Upper lobe of left lung (tissue), 4 donors: ENCODE measurements at regions not wholly inside any gene's neighbourhood (a gene's known extent, or its start where the extent isn't known, plus 50 kb on each side); places are given as distances from the start of the nearest gene placed in this dataset.

Experiments used
- EP300 ChIP-seq, 4 donors: sonication (generic); formaldehyde crosslinking; IDR thresholded peaks; one replicate each; pipeline ENCODE4 v1.5.1; 2017; ENCODE audit warnings: antibody characterized with exemption in 4 of 4, control low read depth in 2 of 4
- POLR2A ChIP-seq, 4 donors: fragments of 450-650 bp; IDR thresholded peaks; one replicate each; pipeline ENCODE4 v1.5.1; 2016 to 2017; ENCODE audit warnings: antibody characterized with exemption in 4 of 4, mild to moderate bottlenecking in 2 of 4
- POLR2AphosphoS5 ChIP-seq, 2 donors: sonication (generic); formaldehyde crosslinking; IDR thresholded peaks; one replicate each; pipeline ENCODE4 v1.5.1; 2017; ENCODE audit warnings: antibody characterized with exemption in 2 of 2
- TF ChIP-seq, protein P1 (sequence below), 6 experiments: fragments of 450-650 bp in 4 of 6; fragments of 200-600 bp in 2 of 6; sonication (generic) in 2 of 6; IDR thresholded peaks; one replicate each; pipeline ENCODE4 v1.5.1; 2016 to 2019; ENCODE audit warnings: antibody characterized with exemption in 6 of 6

DNA sequence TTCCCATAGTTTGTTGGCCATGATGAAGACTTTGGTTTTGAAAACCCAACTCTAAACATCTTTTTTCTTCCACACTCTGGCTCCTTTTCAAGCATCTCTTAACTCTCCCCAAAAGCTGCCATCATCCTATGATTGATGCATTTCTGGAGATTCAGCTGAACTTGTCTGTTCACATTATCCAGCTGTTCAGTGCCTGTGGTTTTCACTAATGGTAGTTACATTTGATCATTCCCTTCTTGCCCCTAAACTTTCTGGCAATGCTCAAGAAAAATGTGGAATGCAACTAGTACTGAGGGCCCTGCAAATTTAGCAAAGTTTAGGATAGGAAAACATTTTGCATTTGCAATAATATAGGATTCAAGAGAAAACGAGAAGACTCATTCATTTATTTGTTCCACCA, 267.5 kb downstream of the ENC1 start:
- TF ChIP-seq EP300 (IDR thresholded peaks at IDR 0.05) (no peak), POLR2A (IDR thresholded peaks at IDR 0.05) (no peak), POLR2AphosphoS5 (IDR thresholded peaks at IDR 0.05) (no peak)
- TF ChIP-seq, protein P1, sequence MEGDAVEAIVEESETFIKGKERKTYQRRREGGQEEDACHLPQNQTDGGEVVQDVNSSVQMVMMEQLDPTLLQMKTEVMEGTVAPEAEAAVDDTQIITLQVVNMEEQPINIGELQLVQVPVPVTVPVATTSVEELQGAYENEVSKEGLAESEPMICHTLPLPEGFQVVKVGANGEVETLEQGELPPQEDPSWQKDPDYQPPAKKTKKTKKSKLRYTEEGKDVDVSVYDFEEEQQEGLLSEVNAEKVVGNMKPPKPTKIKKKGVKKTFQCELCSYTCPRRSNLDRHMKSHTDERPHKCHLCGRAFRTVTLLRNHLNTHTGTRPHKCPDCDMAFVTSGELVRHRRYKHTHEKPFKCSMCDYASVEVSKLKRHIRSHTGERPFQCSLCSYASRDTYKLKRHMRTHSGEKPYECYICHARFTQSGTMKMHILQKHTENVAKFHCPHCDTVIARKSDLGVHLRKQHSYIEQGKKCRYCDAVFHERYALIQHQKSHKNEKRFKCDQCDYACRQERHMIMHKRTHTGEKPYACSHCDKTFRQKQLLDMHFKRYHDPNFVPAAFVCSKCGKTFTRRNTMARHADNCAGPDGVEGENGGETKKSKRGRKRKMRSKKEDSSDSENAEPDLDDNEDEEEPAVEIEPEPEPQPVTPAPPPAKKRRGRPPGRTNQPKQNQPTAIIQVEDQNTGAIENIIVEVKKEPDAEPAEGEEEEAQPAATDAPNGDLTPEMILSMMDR (IDR thresholded peaks at IDR 0.05) = no peak
